HG03571 (cell line): ENCODE measurements at regions not wholly inside any gene's neighbourhood (a gene's known extent, or its start where the extent isn't known, plus 50 kb on each side); places are given as distances from the start of the nearest gene placed in this dataset.
"Not testable (repeated sequence)": the region's sequence is repeated elsewhere in the genome, so short reads cannot be mapped to it uniquely, and the experiment has no call there.

Experiments used
- ATAC-seq: cut with Tn5 transposase; IDR thresholded peaks from one replicate; pipeline ENCODE4 v1.9.1; 2021; ENCODE audit not compliant: unreplicated experiment

GRCh38 chr13:78098249-78098648, 179.6 kb upstream of the EDNRB start:
- ATAC-seq, result no peak

GRCh38 chr13:78096221-78096620, 177.6 kb upstream of the EDNRB start:
- no peak for ATAC-seq

GRCh38 chr13:78087966-78088678, 169.5 kb upstream of the EDNRB start:
- ATAC-seq, result no peak

GRCh38 chr13:78085434-78086225, 167.0 kb upstream of the EDNRB start:
- ATAC-seq, result no peak

GRCh38 chr13:78084401-78084800, 165.8 kb upstream of the EDNRB start:
- no peak for ATAC-seq

GRCh38 chr13:78078168-78078567, 159.5 kb upstream of the EDNRB start:
- ATAC-seq, result no peak

GRCh38 chr13:78067290-78067689, 148.7 kb upstream of the EDNRB start:
- ATAC-seq, result no peak

- no peak for ATAC-seq
Measured at GRCh38 chr13:78065141-78065540, 146.5 kb upstream of the EDNRB start.

GRCh38 chr13:78061806-78062205, 143.2 kb upstream of the EDNRB start:
- ATAC-seq, result no peak

GRCh38 chr13:78060966-78061365, 142.3 kb upstream of the EDNRB start:
- ATAC-seq, result no peak

GRCh38 chr13:78056865-78057264, 138.2 kb upstream of the EDNRB start:
- ATAC-seq, result not testable (repeated sequence)

GRCh38 chr13:78054157-78054556, 135.5 kb upstream of the EDNRB start:
- ATAC-seq, result no peak

GRCh38 chr13:78047151-78047550, 128.5 kb upstream of the EDNRB start:
- ATAC-seq, result no peak

GRCh38 chr13:78046331-78046730, 127.7 kb upstream of the EDNRB start:
- ATAC-seq, result peak; percentile 88

GRCh38 chr13:78045916-78046315, 127.3 kb upstream of the EDNRB start:
- ATAC-seq, result peak; percentile 19

- not testable (repeated sequence) for ATAC-seq
Measured at GRCh38 chr13:78041366-78041765, 122.7 kb upstream of the EDNRB start.

GRCh38 chr13:78040205-78040830, 121.7 kb upstream of the EDNRB start:
- ATAC-seq, result no peak

- no peak for ATAC-seq
Measured at GRCh38 chr13:78036841-78037240, 118.2 kb upstream of the EDNRB start.

- no peak for ATAC-seq
Measured at GRCh38 chr13:78035500-78035899, 116.9 kb upstream of the EDNRB start.

GRCh38 chr13:78033509-78033908, 114.9 kb upstream of the EDNRB start:
- ATAC-seq, result no peak

- no peak for ATAC-seq
Measured at GRCh38 chr13:78032132-78032531, 113.5 kb upstream of the EDNRB start.

- no peak for ATAC-seq
Measured at GRCh38 chr13:78030341-78030896, 111.8 kb upstream of the EDNRB start.
